SH-SY5Y (cell line): ENCODE measurements at regions not wholly inside any gene's neighbourhood (a gene's known extent, or its start where the extent isn't known, plus 50 kb on each side); places are given as distances from the start of the nearest gene placed in this dataset.

Experiments
- GATA2 ChIP-seq: IDR thresholded peaks from 2 replicates; pipeline ENCODE4 v1.6.1; 2011; ENCODE audit warnings: mild to moderate bottlenecking, low read depth, low read length
- GATA3 ChIP-seq: IDR thresholded peaks from 2 replicates; pipeline ENCODE4 v1.6.1; 2011; ENCODE audit warnings: low read depth, mild to moderate bottlenecking, low read length, moderate library complexity

- no peak for TF ChIP-seq GATA2
- no peak for TF ChIP-seq GATA3
These were observed 54.5 kb upstream of the GPC6 start for GRCh38 chr13:93172109-93172508.
